Esophagus muscularis mucosa (tissue), 2 donors: ENCODE measurements at regions not wholly inside any gene's neighbourhood (a gene's known extent, or its start where the extent isn't known, plus 50 kb on each side); places are given as distances from the start of the nearest gene placed in this dataset.
"Not testable (repeated sequence)": the region's sequence is repeated elsewhere in the genome, so short reads cannot be mapped to it uniquely, and the experiment has no call there.

Experiments used
- EP300 ChIP-seq: sonication (generic); formaldehyde crosslinking; IDR thresholded peaks from one replicate; pipeline ENCODE4 v1.6.1; 2017; ENCODE audit warnings: antibody characterized with exemption
- POLR2A ChIP-seq: fragments of 450-650 bp; IDR thresholded peaks from one replicate; pipeline ENCODE4 v1.6.1; 2017; ENCODE audit warnings: antibody characterized with exemption, moderate library complexity, mild to moderate bottlenecking, low read depth

GRCh38 chr17:21501927-21502700 lies 126.0 kb downstream of the KCNJ12 start:
- not testable (repeated sequence) for TF ChIP-seq POLR2A, EP300
